ENCODE measurements at regions not wholly inside any gene's neighbourhood (a gene's known extent, or its start where the extent isn't known, plus 50 kb on each side); places are given as distances from the start of the nearest gene placed in this dataset.

GRCh38 chr2:188884046-188884445 lies 90.1 kb upstream of the COL3A1 start:
- TF ChIP-seq, protein P1, sequence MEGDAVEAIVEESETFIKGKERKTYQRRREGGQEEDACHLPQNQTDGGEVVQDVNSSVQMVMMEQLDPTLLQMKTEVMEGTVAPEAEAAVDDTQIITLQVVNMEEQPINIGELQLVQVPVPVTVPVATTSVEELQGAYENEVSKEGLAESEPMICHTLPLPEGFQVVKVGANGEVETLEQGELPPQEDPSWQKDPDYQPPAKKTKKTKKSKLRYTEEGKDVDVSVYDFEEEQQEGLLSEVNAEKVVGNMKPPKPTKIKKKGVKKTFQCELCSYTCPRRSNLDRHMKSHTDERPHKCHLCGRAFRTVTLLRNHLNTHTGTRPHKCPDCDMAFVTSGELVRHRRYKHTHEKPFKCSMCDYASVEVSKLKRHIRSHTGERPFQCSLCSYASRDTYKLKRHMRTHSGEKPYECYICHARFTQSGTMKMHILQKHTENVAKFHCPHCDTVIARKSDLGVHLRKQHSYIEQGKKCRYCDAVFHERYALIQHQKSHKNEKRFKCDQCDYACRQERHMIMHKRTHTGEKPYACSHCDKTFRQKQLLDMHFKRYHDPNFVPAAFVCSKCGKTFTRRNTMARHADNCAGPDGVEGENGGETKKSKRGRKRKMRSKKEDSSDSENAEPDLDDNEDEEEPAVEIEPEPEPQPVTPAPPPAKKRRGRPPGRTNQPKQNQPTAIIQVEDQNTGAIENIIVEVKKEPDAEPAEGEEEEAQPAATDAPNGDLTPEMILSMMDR (IDR thresholded peaks at IDR 0.05; ENCODE audit: insufficient read depth, low read length, poor library complexity, severe bottlenecking) = no peak
- TF ChIP-seq EZH2phosphoT487 (conservative IDR thresholded peaks at IDR 0.05; ENCODE audit: low read length) = no peak

Measured in SU-DHL-6 (cell line).